ENCODE measurements at regions not wholly inside any gene's neighbourhood (a gene's known extent, or its start where the extent isn't known, plus 50 kb on each side); places are given as distances from the start of the nearest gene placed in this dataset.

DNA sequence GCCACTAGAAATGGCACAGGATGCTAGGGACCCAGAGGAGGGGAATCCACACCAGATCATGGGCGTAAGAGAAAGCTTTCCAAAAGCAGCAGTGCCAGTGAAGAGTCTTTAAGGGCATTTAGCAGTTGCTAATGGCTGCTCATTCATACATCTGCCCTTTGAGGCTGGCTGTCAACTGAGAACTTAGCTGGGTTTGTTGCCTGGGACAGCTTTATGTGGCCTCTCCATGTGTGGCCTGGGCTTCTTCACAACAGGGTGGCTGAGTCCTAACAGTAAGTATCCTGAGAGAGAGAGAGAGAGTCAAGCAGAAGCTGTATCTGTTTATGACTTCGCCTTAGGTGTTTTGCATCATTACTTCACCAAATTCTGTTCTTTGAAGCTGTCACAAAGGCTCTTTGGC is 286.1 kb upstream of the KCNJ16 start:
- no peak for FAIRE-seq
- Histone ChIP-seq H3K36me3 (replicated peaks in 1 of 2; ENCODE audit: control insufficient read depth in 1 of 2, insufficient read depth in 2 of 2, low read length in 2 of 2) (no peaks in the 10 kb centered on the region), H3K4me1 (ENCODE audit: insufficient read depth, low read length) (no peaks in the 10 kb centered on the region), H3K79me2 (ENCODE audit: insufficient read depth, low read length) (no peaks in the 10 kb centered on the region), H4K20me1 (ENCODE audit: insufficient read depth, low read length) (no peaks in the 10 kb centered on the region), H3K4me3 (replicated peaks in 1 of 3; ENCODE audit: insufficient read depth in 1 of 3, low read depth in 2 of 3, low read length in 3 of 3) (no peak overlapping the region), H3K9ac (ENCODE audit: insufficient read depth, low read depth, low read length) (no peak overlapping the region), H3K4me2 (ENCODE audit: low read depth, low read length) (no peak overlapping the region), H3K27me3 (ENCODE audit: control insufficient read depth in 1 of 2, insufficient read depth in 2 of 2, low read length in 2 of 2) (no peaks in the 10 kb centered on the region), H3K27ac (ENCODE audit: extremely low read length, insufficient read depth, low read length) (no peak overlapping the region), H2AFZ (ENCODE audit: low read length) (no peak overlapping the region), H3K9me3 (ENCODE audit: low read length) (peaks cover 81% of the 10 kb centered on the region)
- TF ChIP-seq EZH2 (conservative IDR thresholded peaks at IDR 0.05; ENCODE audit: low read depth, low read length) (no peak), DNMT3B (CRISPR knock-in tag; conservative IDR thresholded peaks at IDR 0.05) (no peak), ZSCAN29 (CRISPR knock-in tag; conservative IDR thresholded peaks at IDR 0.05) (no peak), ZNF772 (CRISPR knock-in tag; IDR thresholded peaks at IDR 0.05) (no peak), ARNT2 (CRISPR knock-in tag; IDR thresholded peaks at IDR 0.05; ENCODE audit: low read depth) (no peak), ZNF557 (CRISPR knock-in tag; IDR thresholded peaks at IDR 0.05) (no peak), ZNF556 (CRISPR knock-in tag; IDR thresholded peaks at IDR 0.05; ENCODE audit: borderline replicate concordance) (no peak), NRL (CRISPR knock-in tag; IDR thresholded peaks at IDR 0.05; ENCODE audit: borderline replicate concordance) (no peak), ZNF225 (CRISPR knock-in tag; IDR thresholded peaks at IDR 0.05) (no peak), GRHL1 (CRISPR knock-in tag; conservative IDR thresholded peaks at IDR 0.05) (no peak), KMT2B (CRISPR knock-in tag; IDR thresholded peaks at IDR 0.05) (no peak), AGO2 (optimal IDR thresholded peaks at IDR 0.05; ENCODE audit: low read depth, low read length) (no peak), HNRNPK (IDR thresholded peaks at IDR 0.05; ENCODE audit: low read depth, low read length, poor library complexity, severe bottlenecking) (no peak)
- TF ChIP-seq, protein P1, sequence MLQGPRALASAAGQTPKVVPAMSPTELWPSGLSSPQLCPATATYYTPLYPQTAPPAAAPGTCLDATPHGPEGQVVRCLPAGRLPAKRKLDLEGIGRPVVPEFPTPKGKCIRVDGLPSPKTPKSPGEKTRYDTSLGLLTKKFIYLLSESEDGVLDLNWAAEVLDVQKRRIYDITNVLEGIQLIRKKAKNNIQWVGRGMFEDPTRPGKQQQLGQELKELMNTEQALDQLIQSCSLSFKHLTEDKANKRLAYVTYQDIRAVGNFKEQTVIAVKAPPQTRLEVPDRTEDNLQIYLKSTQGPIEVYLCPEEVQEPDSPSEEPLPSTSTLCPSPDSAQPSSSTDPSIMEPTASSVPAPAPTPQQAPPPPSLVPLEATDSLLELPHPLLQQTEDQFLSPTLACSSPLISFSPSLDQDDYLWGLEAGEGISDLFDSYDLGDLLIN (CRISPR knock-in tag; IDR thresholded peaks at IDR 0.05; ENCODE audit: borderline replicate concordance) = no peak
- BruUV-seq (replicated peaks) = no TSS peak
- ChIA-PET CTCF (ENCODE audit: low intra/inter-chr PET ratio, low total read pairs) (no interaction called here), POLR2A (no interaction called here)
- in situ Hi-C loops (cut with HindIII; ENCODE audit: extremely low pct_ligation_motif_present, low pct_unique_long_range_greater_than_20kb) (loop anchor here (25.0 kb wide), 1 partner anchor 98 kb away; no protein-coding TSS in a partner anchor), intact Hi-C loops (cut with micrococcal nuclease; ENCODE audit: unreplicated experiment) (no loop called here)
- DNase-seq (ENCODE audit: low spot score) = no peak
- WGBS (ENCODE audit: low lambda C conversion rate) = 0% methylated on average over 2 of the region's 2 CpGs
- ATAC-seq = no peak

All from HepG2 (cell line).